ENCODE measurements at regions not wholly inside any gene's neighbourhood (a gene's known extent, or its start where the extent isn't known, plus 50 kb on each side); places are given as distances from the start of the nearest gene placed in this dataset.
"Not testable (repeated sequence)": the region's sequence is repeated elsewhere in the genome, so short reads cannot be mapped to it uniquely, and the experiment has no call there.

DNA sequence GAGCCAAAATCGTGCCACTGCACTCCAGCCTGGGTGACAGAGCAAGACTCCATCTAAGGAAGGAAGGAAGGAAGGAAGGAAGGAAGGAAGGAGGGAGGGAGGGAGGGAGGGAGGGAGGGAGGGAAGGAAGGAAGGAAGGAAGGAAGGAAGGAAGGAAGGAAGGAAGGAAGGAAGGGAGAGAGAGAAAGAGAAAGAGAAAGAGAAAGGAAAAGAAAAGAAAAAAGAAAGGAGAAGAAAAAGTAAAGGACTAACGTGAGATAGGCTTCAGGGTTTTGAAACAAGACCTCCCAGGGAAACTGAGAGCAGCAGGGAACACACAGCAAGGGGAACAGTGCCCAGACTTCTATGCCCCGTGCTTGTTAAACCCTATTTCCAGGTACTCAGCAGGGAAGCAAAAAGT, 278.7 kb downstream of the C16orf95 start:
- H3K9me3 Mint-ChIP-seq; H3K27ac Mint-ChIP-seq; H3K4me3 Mint-ChIP-seq; H3K4me1 Mint-ChIP-seq; DNase-seq (ENCODE audit: low spot score); H3K27me3 Mint-ChIP-seq (ENCODE audit: low read depth); H3K36me3 Mint-ChIP-seq; POLR2A ChIA-PET; ATAC-seq: not testable (repeated sequence)
- CTCF ChIA-PET = interaction anchor here (1.1 kb wide), 1 partner anchor 39 kb away, joined by 4 read pairs; no protein-coding TSS in a partner anchor

DNA sequence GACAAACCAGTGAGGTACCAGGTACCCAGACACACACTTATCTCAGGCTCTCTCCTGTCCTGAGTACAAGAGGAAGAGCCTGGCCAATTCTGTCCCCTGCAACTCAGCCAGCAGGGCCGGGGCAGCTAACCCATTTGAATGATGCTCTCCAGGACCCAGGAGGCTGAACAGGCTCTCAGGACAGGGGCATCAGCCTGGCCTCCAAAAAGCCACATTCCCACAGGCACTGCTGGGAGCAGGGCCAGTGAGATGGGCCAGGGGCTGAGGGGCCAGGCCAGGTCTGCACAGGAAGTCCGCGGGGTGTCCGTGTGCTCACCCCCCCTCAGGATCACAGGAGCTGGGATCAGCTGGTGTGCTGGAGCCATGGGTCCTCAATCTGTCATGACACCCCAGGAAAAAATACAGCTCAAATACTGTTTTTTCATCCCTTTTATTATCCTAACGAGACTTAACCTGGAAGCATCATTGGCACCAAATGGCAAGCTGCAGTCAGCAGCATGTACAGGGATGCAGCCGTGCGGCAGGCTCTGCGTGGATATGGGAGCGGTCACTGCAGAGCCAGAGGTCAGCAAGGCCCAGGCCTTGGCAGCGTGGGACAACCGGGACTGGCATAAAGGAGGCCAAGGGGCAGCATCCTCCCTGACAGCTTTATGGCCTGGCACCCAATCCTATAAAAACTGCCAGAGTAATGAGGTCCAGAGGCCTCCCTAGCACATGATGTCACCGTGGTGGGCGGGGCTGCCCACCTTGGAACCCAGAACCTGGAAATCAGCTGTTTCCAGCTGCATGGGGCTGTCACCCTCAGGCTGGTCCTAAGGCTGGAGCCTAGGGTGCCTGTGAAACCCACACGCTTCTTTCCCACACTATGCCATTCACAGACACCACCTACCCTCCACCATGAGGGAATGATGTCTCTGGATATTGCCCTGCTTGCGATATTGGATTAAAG, 276.7 kb downstream of the C16orf95 start:
- Mint-ChIP-seq H3K36me3 (no peaks in the 10 kb centered on the region), H3K4me1 (peaks cover 5% of the 10 kb centered on the region; the same call in 1 of the 2 replicates), H3K27me3 (ENCODE audit: low read depth) (no peaks in the 10 kb centered on the region), H3K27ac (no peak overlapping the region), H3K9me3 (no peaks in the 10 kb centered on the region), H3K4me3 (no peak overlapping the region)
- no peak for TF ChIP-seq ZNF671 (CRISPR knock-in tag; IDR thresholded peaks at IDR 0.05)
- TF ChIP-seq ZNF219 (CRISPR knock-in tag; IDR thresholded peaks at IDR 0.05; ENCODE audit: borderline replicate concordance) = no peak
- TF ChIP-seq, protein P1, sequence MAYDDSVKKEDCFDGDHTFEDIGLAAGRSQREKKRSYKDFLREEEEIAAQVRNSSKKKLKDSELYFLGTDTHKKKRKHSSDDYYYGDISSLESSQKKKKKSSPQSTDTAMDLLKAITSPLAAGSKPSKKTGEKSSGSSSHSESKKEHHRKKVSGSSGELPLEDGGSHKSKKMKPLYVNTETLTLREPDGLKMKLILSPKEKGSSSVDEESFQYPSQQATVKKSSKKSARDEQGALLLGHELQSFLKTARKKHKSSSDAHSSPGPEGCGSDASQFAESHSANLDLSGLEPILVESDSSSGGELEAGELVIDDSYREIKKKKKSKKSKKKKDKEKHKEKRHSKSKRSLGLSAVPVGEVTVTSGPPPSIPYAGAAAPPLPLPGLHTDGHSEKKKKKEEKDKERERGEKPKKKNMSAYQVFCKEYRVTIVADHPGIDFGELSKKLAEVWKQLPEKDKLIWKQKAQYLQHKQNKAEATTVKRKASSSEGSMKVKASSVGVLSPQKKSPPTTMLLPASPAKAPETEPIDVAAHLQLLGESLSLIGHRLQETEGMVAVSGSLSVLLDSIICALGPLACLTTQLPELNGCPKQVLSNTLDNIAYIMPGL (CRISPR knock-in tag; IDR thresholded peaks at IDR 0.05) = no peak
- TF ChIP-seq GABPB1 (CRISPR knock-in tag; IDR thresholded peaks at IDR 0.05) = no peak
- TF ChIP-seq, protein P2, sequence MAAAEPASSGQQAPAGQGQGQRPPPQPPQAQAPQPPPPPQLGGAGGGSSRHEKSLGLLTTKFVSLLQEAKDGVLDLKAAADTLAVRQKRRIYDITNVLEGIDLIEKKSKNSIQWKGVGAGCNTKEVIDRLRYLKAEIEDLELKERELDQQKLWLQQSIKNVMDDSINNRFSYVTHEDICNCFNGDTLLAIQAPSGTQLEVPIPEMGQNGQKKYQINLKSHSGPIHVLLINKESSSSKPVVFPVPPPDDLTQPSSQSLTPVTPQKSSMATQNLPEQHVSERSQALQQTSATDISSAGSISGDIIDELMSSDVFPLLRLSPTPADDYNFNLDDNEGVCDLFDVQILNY (CRISPR knock-in tag; IDR thresholded peaks at IDR 0.05) = no peak
- TF ChIP-seq SOX15 (CRISPR knock-in tag; IDR thresholded peaks at IDR 0.05) = no peak
- no peak for TF ChIP-seq ZNF317 (CRISPR knock-in tag; IDR thresholded peaks at IDR 0.05; ENCODE audit: borderline replicate concordance, low read depth)
- no peak for TF ChIP-seq ATF1 (CRISPR knock-in tag; IDR thresholded peaks at IDR 0.05)
- CTCF ChIA-PET = interaction anchor here (1.1 kb wide), 2 partner anchors 13 to 23 kb away, joined by 4 to 8 read pairs; no protein-coding TSS in a partner anchor
- DNase-seq (ENCODE audit: low spot score) (no peak), ATAC-seq (no peak)
- POLR2A ChIA-PET = no interaction called here

DNA sequence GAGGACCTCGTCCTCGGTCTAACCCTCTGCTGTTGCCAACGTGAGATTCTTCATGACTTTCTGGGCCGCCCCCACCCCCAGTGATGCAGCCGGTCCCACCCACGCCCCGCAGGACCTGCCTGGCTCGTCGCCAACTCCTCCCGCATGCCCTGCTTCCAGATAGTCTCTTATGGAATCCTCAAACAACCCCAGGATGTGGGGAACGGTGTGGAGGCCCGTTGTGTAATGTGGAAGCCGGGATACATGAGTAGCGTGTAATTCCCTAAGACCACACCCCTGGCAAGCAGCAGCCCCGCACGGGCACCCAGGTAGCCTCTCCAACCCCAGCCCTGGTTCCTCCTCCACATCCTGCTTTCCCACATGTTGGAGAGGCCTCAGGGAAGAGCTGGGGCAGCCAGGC, 275.9 kb downstream of the C16orf95 start:
- POLR2A ChIA-PET = no interaction called here
- H3K4me1 Mint-ChIP-seq = peaks cover 5% of the 10 kb centered on the region; the same call in 1 of the 2 replicates
- no peak overlapping the region for H3K4me3 Mint-ChIP-seq
- no peak for DNase-seq (ENCODE audit: low spot score)
- H3K36me3 Mint-ChIP-seq = no peaks in the 10 kb centered on the region
- CTCF ChIA-PET = no interaction called here
- no peaks in the 10 kb centered on the region for H3K9me3 Mint-ChIP-seq
- H3K27me3 Mint-ChIP-seq (ENCODE audit: low read depth) = no peaks in the 10 kb centered on the region
- H3K27ac Mint-ChIP-seq = no peak overlapping the region
- ATAC-seq = no peak
- TF ChIP-seq ZNF263 (CRISPR knock-in tag; IDR thresholded peaks at IDR 0.05; ENCODE audit: low read depth) = no peak
- TF ChIP-seq, protein P3, sequence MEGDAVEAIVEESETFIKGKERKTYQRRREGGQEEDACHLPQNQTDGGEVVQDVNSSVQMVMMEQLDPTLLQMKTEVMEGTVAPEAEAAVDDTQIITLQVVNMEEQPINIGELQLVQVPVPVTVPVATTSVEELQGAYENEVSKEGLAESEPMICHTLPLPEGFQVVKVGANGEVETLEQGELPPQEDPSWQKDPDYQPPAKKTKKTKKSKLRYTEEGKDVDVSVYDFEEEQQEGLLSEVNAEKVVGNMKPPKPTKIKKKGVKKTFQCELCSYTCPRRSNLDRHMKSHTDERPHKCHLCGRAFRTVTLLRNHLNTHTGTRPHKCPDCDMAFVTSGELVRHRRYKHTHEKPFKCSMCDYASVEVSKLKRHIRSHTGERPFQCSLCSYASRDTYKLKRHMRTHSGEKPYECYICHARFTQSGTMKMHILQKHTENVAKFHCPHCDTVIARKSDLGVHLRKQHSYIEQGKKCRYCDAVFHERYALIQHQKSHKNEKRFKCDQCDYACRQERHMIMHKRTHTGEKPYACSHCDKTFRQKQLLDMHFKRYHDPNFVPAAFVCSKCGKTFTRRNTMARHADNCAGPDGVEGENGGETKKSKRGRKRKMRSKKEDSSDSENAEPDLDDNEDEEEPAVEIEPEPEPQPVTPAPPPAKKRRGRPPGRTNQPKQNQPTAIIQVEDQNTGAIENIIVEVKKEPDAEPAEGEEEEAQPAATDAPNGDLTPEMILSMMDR (IDR thresholded peaks at IDR 0.05) = no peak
- TF ChIP-seq OVOL2 (CRISPR knock-in tag; IDR thresholded peaks at IDR 0.05; ENCODE audit: borderline replicate concordance) = no peak
- TF ChIP-seq FOXK1 (CRISPR knock-in tag; IDR thresholded peaks at IDR 0.05) = no peak
- TF ChIP-seq, protein P4, sequence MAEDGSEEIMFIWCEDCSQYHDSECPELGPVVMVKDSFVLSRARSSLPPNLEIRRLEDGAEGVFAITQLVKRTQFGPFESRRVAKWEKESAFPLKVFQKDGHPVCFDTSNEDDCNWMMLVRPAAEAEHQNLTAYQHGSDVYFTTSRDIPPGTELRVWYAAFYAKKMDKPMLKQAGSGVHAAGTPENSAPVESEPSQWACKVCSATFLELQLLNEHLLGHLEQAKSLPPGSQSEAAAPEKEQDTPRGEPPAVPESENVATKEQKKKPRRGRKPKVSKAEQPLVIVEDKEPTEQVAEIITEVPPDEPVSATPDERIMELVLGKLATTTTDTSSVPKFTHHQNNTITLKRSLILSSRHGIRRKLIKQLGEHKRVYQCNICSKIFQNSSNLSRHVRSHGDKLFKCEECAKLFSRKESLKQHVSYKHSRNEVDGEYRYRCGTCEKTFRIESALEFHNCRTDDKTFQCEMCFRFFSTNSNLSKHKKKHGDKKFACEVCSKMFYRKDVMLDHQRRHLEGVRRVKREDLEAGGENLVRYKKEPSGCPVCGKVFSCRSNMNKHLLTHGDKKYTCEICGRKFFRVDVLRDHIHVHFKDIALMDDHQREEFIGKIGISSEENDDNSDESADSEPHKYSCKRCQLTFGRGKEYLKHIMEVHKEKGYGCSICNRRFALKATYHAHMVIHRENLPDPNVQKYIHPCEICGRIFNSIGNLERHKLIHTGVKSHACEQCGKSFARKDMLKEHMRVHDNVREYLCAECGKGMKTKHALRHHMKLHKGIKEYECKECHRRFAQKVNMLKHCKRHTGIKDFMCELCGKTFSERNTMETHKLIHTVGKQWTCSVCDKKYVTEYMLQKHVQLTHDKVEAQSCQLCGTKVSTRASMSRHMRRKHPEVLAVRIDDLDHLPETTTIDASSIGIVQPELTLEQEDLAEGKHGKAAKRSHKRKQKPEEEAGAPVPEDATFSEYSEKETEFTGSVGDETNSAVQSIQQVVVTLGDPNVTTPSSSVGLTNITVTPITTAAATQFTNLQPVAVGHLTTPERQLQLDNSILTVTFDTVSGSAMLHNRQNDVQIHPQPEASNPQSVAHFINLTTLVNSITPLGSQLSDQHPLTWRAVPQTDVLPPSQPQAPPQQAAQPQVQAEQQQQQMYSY (CRISPR knock-in tag; IDR thresholded peaks at IDR 0.05) = no peak
- TF ChIP-seq EMX1 (CRISPR knock-in tag; IDR thresholded peaks at IDR 0.05) = no peak
- TF ChIP-seq NR1H2 (CRISPR knock-in tag; IDR thresholded peaks at IDR 0.05) = no peak
- TF ChIP-seq, protein P5, sequence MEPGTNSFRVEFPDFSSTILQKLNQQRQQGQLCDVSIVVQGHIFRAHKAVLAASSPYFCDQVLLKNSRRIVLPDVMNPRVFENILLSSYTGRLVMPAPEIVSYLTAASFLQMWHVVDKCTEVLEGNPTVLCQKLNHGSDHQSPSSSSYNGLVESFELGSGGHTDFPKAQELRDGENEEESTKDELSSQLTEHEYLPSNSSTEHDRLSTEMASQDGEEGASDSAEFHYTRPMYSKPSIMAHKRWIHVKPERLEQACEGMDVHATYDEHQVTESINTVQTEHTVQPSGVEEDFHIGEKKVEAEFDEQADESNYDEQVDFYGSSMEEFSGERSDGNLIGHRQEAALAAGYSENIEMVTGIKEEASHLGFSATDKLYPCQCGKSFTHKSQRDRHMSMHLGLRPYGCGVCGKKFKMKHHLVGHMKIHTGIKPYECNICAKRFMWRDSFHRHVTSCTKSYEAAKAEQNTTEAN (CRISPR knock-in tag; IDR thresholded peaks at IDR 0.05) = no peak
- TF ChIP-seq PRRX2 (CRISPR knock-in tag; IDR thresholded peaks at IDR 0.05) = no peak
- TF ChIP-seq NR2C2 (CRISPR knock-in tag; IDR thresholded peaks at IDR 0.05) = no peak
- TF ChIP-seq, protein P6, sequence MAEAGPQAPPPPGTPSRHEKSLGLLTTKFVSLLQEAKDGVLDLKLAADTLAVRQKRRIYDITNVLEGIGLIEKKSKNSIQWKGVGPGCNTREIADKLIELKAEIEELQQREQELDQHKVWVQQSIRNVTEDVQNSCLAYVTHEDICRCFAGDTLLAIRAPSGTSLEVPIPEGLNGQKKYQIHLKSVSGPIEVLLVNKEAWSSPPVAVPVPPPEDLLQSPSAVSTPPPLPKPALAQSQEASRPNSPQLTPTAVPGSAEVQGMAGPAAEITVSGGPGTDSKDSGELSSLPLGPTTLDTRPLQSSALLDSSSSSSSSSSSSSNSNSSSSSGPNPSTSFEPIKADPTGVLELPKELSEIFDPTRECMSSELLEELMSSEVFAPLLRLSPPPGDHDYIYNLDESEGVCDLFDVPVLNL (CRISPR knock-in tag; IDR thresholded peaks at IDR 0.05; ENCODE audit: borderline replicate concordance, low read depth) = no peak
- no peak for TF ChIP-seq TEAD4 (CRISPR knock-in tag; IDR thresholded peaks at IDR 0.05)
- TF ChIP-seq JUN (CRISPR knock-in tag; IDR thresholded peaks at IDR 0.05) = no peak
- TF ChIP-seq ZNF423 (CRISPR knock-in tag; IDR thresholded peaks at IDR 0.05) = no peak
